CD4-positive, alpha-beta T cell (primary cell): ENCODE measurements at regions not wholly inside any gene's neighbourhood (a gene's known extent, or its start where the extent isn't known, plus 50 kb on each side); places are given as distances from the start of the nearest gene placed in this dataset.

ENCODE experiments used
- ATAC-seq: fragments of 200-7000 bp; cut with Tn5 transposase; one replicate; pipeline ENCODE4 v1.10.0; 2022; ENCODE audit warnings: mild to moderate bottlenecking; ENCODE audit not compliant: poor library complexity
- CTCF ChIA-PET: fragments of 350-600 bp; sonication (Branson Sonifier 250); formaldehyde crosslinking; loops from one replicate; lab custom pipeline; 2021; ENCODE audit warnings: antibody characterized with exemption, inconsistent platforms; lab: Charles Lee
- POLR2A ChIA-PET: fragments of 350-600 bp; sonication (Branson Sonifier 250); formaldehyde crosslinking; loops from one replicate; lab custom pipeline; 2021; ENCODE audit warnings: antibody characterized with exemption, inconsistent platforms; lab: Charles Lee
- DNase-seq, 14 experiments: peaks; one replicate each; pipeline ENCODE4 v3.0.0-alpha.2; 2013 to 2020; ENCODE audit warnings: mixed read lengths in 2 of 14
- H3K27ac ChIP-seq, 2 donors: one replicate each; pipeline versions ENCODE4 v1.5.1 to v1.7.0; 2013; ENCODE audit warnings: low read length in 2 of 2, low read depth in 1 of 2, mild to moderate bottlenecking in 1 of 2
- H3K27me3 ChIP-seq, 2 experiments: 1 replicate in 1 of 2; 2 replicates in 1 of 2; pipeline versions ENCODE4 v1.6.1 to v1.7.0; 2013; ENCODE audit warnings: low read length in 2 of 2, control low read depth in 1 of 2, mild to moderate bottlenecking in 1 of 2, moderate library complexity in 1 of 2; ENCODE audit not compliant: insufficient read depth in 2 of 2, control insufficient read depth in 1 of 2
- H3K36me3 ChIP-seq: one replicate; pipeline ENCODE4 v1.6.1; 2013; ENCODE audit warnings: low read length, control low read depth; ENCODE audit not compliant: insufficient read depth
- H3K4me1 ChIP-seq: one replicate; pipeline ENCODE4 v1.6.1; 2013; ENCODE audit warnings: low read length, control low read depth; ENCODE audit not compliant: insufficient read depth
- H3K4me3 ChIP-seq: one replicate; pipeline ENCODE4 v1.5.1; 2013; ENCODE audit warnings: mild to moderate bottlenecking, low read length, moderate library complexity
- H3K9me3 ChIP-seq, 2 experiments: 1 replicate in 1 of 2; 2 replicates in 1 of 2; pipeline versions ENCODE4 v1.6.1 to v1.7.0; 2013; ENCODE audit warnings: low read length in 2 of 2, mild to moderate bottlenecking in 2 of 2, control low read depth in 1 of 2, moderate library complexity in 1 of 2; ENCODE audit not compliant: control insufficient read depth in 1 of 2, insufficient read depth in 1 of 2
- H3K27ac Mint-ChIP-seq: one replicate; pipeline ENCODE4 v1.8.0; 2020; ENCODE audit warnings: mixed read lengths
- H3K27me3 Mint-ChIP-seq: one replicate; pipeline ENCODE4 v1.8.0; 2021; ENCODE audit warnings: mixed read lengths
- H3K36me3 Mint-ChIP-seq: one replicate; pipeline ENCODE4 v1.8.0; 2021; ENCODE audit warnings: low read depth, mixed read lengths
- H3K4me1 Mint-ChIP-seq: one replicate; pipeline ENCODE4 v1.8.0; 2021; ENCODE audit warnings: low read depth, mixed read lengths
- H3K4me3 Mint-ChIP-seq: one replicate; pipeline ENCODE4 v1.8.0; 2020; ENCODE audit warnings: mild to moderate bottlenecking, mixed read lengths
- H3K9me3 Mint-ChIP-seq: one replicate; pipeline ENCODE4 v1.8.0; 2020; ENCODE audit warnings: mixed read lengths
- intact Hi-C, 2 experiments: fragments of 100-400 bp; cut with DNase I in 1 of 2; cut with micrococcal nuclease in 1 of 2; formaldehyde crosslinking; loops; one replicate each; pipeline versions ENCODE4 v1.15.1 to v1.9.0; 2023 to 2025; cut with DNase I, micrococcal nuclease
- TF ChIP-seq, protein P1 (sequence below): fragments of 200-600 bp; IDR thresholded peaks from one replicate; pipeline ENCODE4 v1.8.0; 2022; ENCODE audit warnings: antibody characterized with exemption, mild to moderate bottlenecking

DNA sequence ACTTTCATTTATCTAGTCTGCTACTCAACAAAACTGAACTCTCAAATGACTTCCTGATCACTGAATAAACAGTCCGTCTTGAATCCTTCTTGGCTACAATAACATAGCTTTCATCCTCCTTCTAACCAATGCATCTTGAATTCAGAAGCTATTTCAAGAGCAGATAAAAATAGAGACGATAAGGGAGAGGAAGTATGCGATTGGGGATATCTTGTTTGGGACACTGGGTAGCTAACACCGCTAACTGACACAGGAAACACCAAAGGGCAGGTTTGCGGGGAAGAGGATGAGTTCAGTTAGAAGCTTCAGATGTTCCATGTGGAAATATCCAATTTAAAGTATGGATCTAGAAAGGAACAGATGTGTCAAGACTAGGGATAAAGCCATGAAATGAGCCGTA lies 102.5 kb downstream of the SLC41A2 start:
- intact Hi-C loops = no loop called here
- ATAC-seq (no peak), DNase-seq (no peak)
- no peaks in the 10 kb centered on the region for H3K36me3 Mint-ChIP-seq
- H3K27ac Mint-ChIP-seq = no peak overlapping the region
- Histone ChIP-seq H3K27ac (no peak overlapping the region), H3K4me3 (no peak overlapping the region), H3K36me3 (no peaks in the 10 kb centered on the region), H3K9me3 (no peaks in the 10 kb centered on the region), H3K27me3 (no peaks in the 10 kb centered on the region), H3K4me1 (no peaks in the 10 kb centered on the region)
- H3K4me1 Mint-ChIP-seq = no peaks in the 10 kb centered on the region
- H3K27me3 Mint-ChIP-seq = no peaks in the 10 kb centered on the region
- CTCF ChIA-PET = interaction anchor here (1.0 kb wide), 1 partner anchor 211 kb away, joined by 3 read pairs; no protein-coding TSS in a partner anchor
- TF ChIP-seq, protein P1, sequence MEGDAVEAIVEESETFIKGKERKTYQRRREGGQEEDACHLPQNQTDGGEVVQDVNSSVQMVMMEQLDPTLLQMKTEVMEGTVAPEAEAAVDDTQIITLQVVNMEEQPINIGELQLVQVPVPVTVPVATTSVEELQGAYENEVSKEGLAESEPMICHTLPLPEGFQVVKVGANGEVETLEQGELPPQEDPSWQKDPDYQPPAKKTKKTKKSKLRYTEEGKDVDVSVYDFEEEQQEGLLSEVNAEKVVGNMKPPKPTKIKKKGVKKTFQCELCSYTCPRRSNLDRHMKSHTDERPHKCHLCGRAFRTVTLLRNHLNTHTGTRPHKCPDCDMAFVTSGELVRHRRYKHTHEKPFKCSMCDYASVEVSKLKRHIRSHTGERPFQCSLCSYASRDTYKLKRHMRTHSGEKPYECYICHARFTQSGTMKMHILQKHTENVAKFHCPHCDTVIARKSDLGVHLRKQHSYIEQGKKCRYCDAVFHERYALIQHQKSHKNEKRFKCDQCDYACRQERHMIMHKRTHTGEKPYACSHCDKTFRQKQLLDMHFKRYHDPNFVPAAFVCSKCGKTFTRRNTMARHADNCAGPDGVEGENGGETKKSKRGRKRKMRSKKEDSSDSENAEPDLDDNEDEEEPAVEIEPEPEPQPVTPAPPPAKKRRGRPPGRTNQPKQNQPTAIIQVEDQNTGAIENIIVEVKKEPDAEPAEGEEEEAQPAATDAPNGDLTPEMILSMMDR = no peak
- POLR2A ChIA-PET = no interaction called here
- no peak overlapping the region for H3K4me3 Mint-ChIP-seq
- H3K9me3 Mint-ChIP-seq = no peaks in the 10 kb centered on the region

DNA sequence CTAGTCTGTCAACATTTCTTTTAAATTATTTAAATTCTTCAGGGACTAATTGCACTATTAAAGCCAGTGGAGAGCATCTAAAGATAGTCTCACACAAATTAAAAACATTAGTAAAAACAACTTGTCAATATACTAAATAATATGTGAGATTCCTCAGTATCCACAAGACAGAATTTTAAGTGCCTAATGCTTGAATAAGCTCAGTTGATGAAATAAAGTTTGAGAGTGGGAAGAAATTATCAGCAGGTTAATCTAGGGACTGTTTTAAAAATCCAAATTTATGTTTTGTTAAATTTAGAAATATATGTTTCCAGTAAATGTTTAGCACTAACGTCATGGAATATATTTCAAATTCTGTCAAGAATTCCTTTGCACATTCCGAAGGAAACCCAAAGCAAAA lies 105.2 kb downstream of the SLC41A2 start:
- intact Hi-C loops = no loop called here
- no peaks in the 10 kb centered on the region for H3K27me3 ChIP-seq
- Mint-ChIP-seq H3K36me3 (no peaks in the 10 kb centered on the region), H3K27ac (no peak overlapping the region), H3K4me1 (no peaks in the 10 kb centered on the region), H3K9me3 (no peaks in the 10 kb centered on the region), H3K4me3 (no peak overlapping the region), H3K27me3 (no peaks in the 10 kb centered on the region)
- DNase-seq (no peak), ATAC-seq (no peak)
- POLR2A ChIA-PET = no interaction called here
- CTCF ChIA-PET = no interaction called here
- TF ChIP-seq, protein P1 = no peak
- H3K27ac ChIP-seq = no peak overlapping the region
- no peak overlapping the region for H3K4me3 ChIP-seq
- no peaks in the 10 kb centered on the region for H3K4me1 ChIP-seq
- no peaks in the 10 kb centered on the region for H3K36me3 ChIP-seq
- H3K9me3 ChIP-seq = no peaks in the 10 kb centered on the region

DNA sequence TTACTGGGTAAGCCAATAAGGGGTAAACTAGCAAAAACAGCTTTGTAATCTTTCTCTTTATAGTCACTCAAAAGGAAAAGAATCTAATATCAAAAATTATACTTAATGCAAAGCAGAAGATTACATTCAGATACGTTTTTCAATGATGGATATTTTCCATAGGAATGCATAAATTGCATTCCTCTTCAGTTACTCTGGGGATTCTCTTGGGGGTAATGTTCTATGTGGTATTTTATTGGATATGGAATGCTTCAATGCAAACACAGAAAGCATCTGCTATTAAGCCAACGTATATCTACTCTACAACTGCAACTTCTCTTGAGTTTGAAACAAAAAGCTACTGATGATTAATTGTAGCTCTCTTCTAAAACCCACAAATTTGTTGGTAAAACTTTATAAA lies 106.0 kb downstream of the SLC41A2 start:
- ATAC-seq (no peak), DNase-seq (no peak)
- TF ChIP-seq, protein P1 = no peak
- no peaks in the 10 kb centered on the region for H3K4me1 Mint-ChIP-seq
- no peaks in the 10 kb centered on the region for H3K27me3 Mint-ChIP-seq
- Histone ChIP-seq H3K36me3 (no peaks in the 10 kb centered on the region), H3K27ac (no peak overlapping the region), H3K9me3 (no peaks in the 10 kb centered on the region), H3K4me3 (no peak overlapping the region), H3K27me3 (no peaks in the 10 kb centered on the region), H3K4me1 (no peaks in the 10 kb centered on the region)
- ChIA-PET POLR2A (no interaction called here), CTCF (no interaction called here)
- no peaks in the 10 kb centered on the region for H3K9me3 Mint-ChIP-seq
- no peaks in the 10 kb centered on the region for H3K36me3 Mint-ChIP-seq
- intact Hi-C loops = no loop called here
- H3K27ac Mint-ChIP-seq = no peak overlapping the region
- H3K4me3 Mint-ChIP-seq = no peak overlapping the region
